ENCODE measurements at regions not wholly inside any gene's neighbourhood (a gene's known extent, or its start where the extent isn't known, plus 50 kb on each side); places are given as distances from the start of the nearest gene placed in this dataset.

DNA sequence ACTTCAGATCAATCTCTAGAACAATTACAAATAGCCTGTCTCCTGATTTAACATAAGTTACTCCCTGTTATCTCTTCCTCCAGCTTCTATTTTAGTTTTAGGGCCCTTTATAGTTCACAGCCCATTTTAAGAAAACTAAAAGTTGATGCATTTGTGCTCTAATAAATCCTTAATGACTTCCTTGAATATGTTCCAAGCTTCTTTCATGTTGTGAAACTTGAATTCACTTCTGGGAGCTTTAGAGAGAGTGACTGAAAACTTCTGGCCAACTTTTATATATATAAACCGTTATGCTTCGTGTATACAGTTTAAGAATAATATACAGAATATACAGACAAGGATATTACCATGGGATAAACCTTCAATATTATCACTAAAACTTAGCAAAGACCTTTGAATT lies 366.8 kb downstream of the TBC1D4 start:
- BruUV-seq (replicated peaks): no TSS peak

DNA sequence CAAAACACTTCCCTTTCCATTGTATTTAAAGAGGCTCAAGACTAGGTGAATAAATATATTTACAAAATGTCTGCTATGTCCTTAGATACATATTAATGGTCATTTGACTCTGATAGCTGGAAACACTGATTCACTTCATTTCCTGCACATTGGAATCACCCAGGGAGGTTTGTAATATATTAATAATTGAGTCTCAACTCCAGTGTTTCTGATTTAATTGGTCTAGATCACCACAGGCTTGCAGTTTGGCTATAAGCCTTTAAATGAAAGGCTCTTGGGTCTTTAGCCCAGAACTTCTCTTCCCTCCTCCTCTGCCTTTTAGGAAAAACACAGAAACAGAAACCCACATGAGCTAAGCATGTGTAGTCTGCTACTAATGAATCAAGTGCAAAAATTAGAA lies 378.0 kb downstream of the TBC1D4 start:
- H3K4me1 ChIP-seq (ENCODE audit: control insufficient read depth, insufficient read depth, low read length): no peaks in the 10 kb centered on the region
- H3K4me3 ChIP-seq (ENCODE audit: low read depth in 2 of 2, low read length in 2 of 2): no peak overlapping the region
- no TSS peak for BruUV-seq (replicated peaks)
- ChIA-PET POLR2A (no interaction called here), CTCF (no interaction called here)
- no peaks in the 10 kb centered on the region for H3K36me3 ChIP-seq (ENCODE audit: control insufficient read depth, insufficient read depth, low read length)
- H3K27me3 ChIP-seq (ENCODE audit: control insufficient read depth, insufficient read depth, low read length): no peaks in the 10 kb centered on the region
- in situ Hi-C loops (cut with HindIII; ENCODE audit: low pct_unique_long_range_greater_than_20kb, low sequenced_read_pairs) (no loop called here), intact Hi-C loops (cut with micrococcal nuclease; ENCODE audit: unreplicated experiment) (no loop called here)
- H3K9me3 ChIP-seq (ENCODE audit: control insufficient read depth, insufficient read depth, low read depth, low read length): no peaks in the 10 kb centered on the region
- no peak for DNase-seq (ENCODE audit: low read depth, low spot score)
- no peak for ATAC-seq
- TF ChIP-seq POLR2AphosphoS5 (IDR thresholded peaks at IDR 0.05; ENCODE audit: low read depth, low read length) (no peak), CTCF (IDR thresholded peaks at IDR 0.05) (no peak), SIN3A (IDR thresholded peaks at IDR 0.05; ENCODE audit: borderline replicate concordance, insufficient read depth, low read depth, low read length) (no peak), TCF7L2 (IDR thresholded peaks at IDR 0.05; ENCODE audit: low read depth, low read length) (no peak), REST (IDR thresholded peaks at IDR 0.05; ENCODE audit: insufficient read depth in 1 of 2, low read depth in 2 of 2, low read length in 1 of 2) (no peak)
- H3K27ac ChIP-seq (ENCODE audit: low read length): no peak overlapping the region

More for the DNA sequence above, 366.8 kb downstream of the TBC1D4 start:
- H3K4me3 ChIP-seq (ENCODE audit: low read depth in 2 of 2, low read length in 2 of 2): no peak overlapping the region
- H3K4me1 ChIP-seq (ENCODE audit: control insufficient read depth, insufficient read depth, low read length): no peaks in the 10 kb centered on the region
- no peak for TF ChIP-seq REST (IDR thresholded peaks at IDR 0.05; ENCODE audit: insufficient read depth in 1 of 2, low read depth in 2 of 2, low read length in 1 of 2)
- TF ChIP-seq CTCF (IDR thresholded peaks at IDR 0.05): no peak
- no peak for TF ChIP-seq TCF7L2 (IDR thresholded peaks at IDR 0.05; ENCODE audit: low read depth, low read length)
- no peak for TF ChIP-seq POLR2AphosphoS5 (IDR thresholded peaks at IDR 0.05; ENCODE audit: low read depth, low read length)
- TF ChIP-seq SIN3A (IDR thresholded peaks at IDR 0.05; ENCODE audit: borderline replicate concordance, insufficient read depth, low read depth, low read length): no peak
- POLR2A ChIA-PET: no interaction called here
- no peaks in the 10 kb centered on the region for H3K27me3 ChIP-seq (ENCODE audit: control insufficient read depth, insufficient read depth, low read length)
- CTCF ChIA-PET: no interaction called here
- ATAC-seq (no peak), DNase-seq (ENCODE audit: low read depth, low spot score) (no peak)
- in situ Hi-C loops (cut with HindIII; ENCODE audit: low pct_unique_long_range_greater_than_20kb, low sequenced_read_pairs): no loop called here
- intact Hi-C loops (cut with micrococcal nuclease; ENCODE audit: unreplicated experiment): no loop called here
- no peak overlapping the region for H3K27ac ChIP-seq (ENCODE audit: low read length)
- H3K9me3 ChIP-seq (ENCODE audit: control insufficient read depth, insufficient read depth, low read depth, low read length): no peaks in the 10 kb centered on the region
- no peaks in the 10 kb centered on the region for H3K36me3 ChIP-seq (ENCODE audit: control insufficient read depth, insufficient read depth, low read length)

All from Panc1 (cell line).